IMR-90 (cell line): ENCODE measurements at regions not wholly inside any gene's neighbourhood (a gene's known extent, or its start where the extent isn't known, plus 50 kb on each side); places are given as distances from the start of the nearest gene placed in this dataset.

Experiments
- ATAC-seq: fragments of 200-7000 bp; cut with Tn5 transposase; 2 replicates; pipeline ENCODE4 v1.9.1; 2020; ENCODE audit warnings: low read depth, mild to moderate bottlenecking, moderate library complexity
- BruUV-seq: library from RNA; stranded (reverse); fragments of 400-500 nt; replicated peaks from 2 replicates; lab custom pipeline; 2021; lab: Mats Ljungman, UMichigan
- CTCF ChIA-PET: fragments of 300-600 bp; formaldehyde crosslinking; extraction: SDS; loops from one replicate; lab custom pipeline; 2021; ENCODE audit warnings: antibody characterized with exemption; lab: Yijun Ruan, JAX
- POLR2A ChIA-PET: fragments of 300-600 bp; sonication (Branson Sonifier 250); formaldehyde crosslinking; loops from one replicate; lab custom pipeline; 2022; ENCODE audit warnings: antibody characterized with exemption; ENCODE audit not compliant: unreplicated experiment; lab: Charles Lee
- DNase-seq: peaks from one replicate; pipeline ENCODE4 v3.0.0; 2013
- H2AFZ ChIP-seq: replicated peaks from 2 replicates; pipeline ENCODE3; 2013; ENCODE audit warnings: low read length, mild to moderate bottlenecking; ENCODE audit not compliant: poor library complexity
- H2AK5ac ChIP-seq: 2 replicates; pipeline ENCODE4 v1.6.1; 2013; ENCODE audit warnings: low read depth, low read length, inconsistent platforms
- H2AK9ac ChIP-seq: replicated peaks from 2 replicates; pipeline ENCODE3; 2013; ENCODE audit warnings: mild to moderate bottlenecking, low read depth, low read length, moderate library complexity; ENCODE audit not compliant: poor library complexity
- H2BK120ac ChIP-seq: 2 replicates; pipeline ENCODE4 v1.6.1; 2013; ENCODE audit warnings: low read depth, low read length, inconsistent platforms
- H2BK15ac ChIP-seq: 3 replicates; pipeline ENCODE4 v1.6.1; 2013; ENCODE audit warnings: low read depth, low read length, inconsistent platforms
- H2BK20ac ChIP-seq: 2 replicates; pipeline ENCODE4 v1.6.1; 2013; ENCODE audit warnings: low read depth, mild to moderate bottlenecking, inconsistent platforms, low read length, moderate library complexity
- H2BK5ac ChIP-seq: 2 replicates; pipeline ENCODE4 v1.6.1; 2013; ENCODE audit warnings: mild to moderate bottlenecking, low read depth, low read length, inconsistent platforms; ENCODE audit not compliant: poor library complexity, severe bottlenecking
- H3K14ac ChIP-seq: replicated peaks from 2 replicates; pipeline ENCODE4 v1.6.1; 2013; ENCODE audit warnings: low read depth, low read length, inconsistent platforms
- H3K18ac ChIP-seq: 2 replicates; pipeline ENCODE4 v1.6.1; 2013; ENCODE audit warnings: low read depth, low read length, control low read depth
- H3K23ac ChIP-seq: 2 replicates; pipeline ENCODE4 v1.6.1; 2013; ENCODE audit warnings: low read depth, low read length, inconsistent platforms
- H3K27ac ChIP-seq: 2 replicates; pipeline ENCODE4 v1.5.1; 2013; ENCODE audit warnings: mild to moderate bottlenecking, control low read depth, low read length; ENCODE audit not compliant: insufficient read depth
- H3K27me3 ChIP-seq: 2 replicates; pipeline ENCODE4 v1.6.1; 2013; ENCODE audit warnings: low read length; ENCODE audit not compliant: control insufficient read depth, insufficient read depth
- H3K36me3 ChIP-seq: 2 replicates; pipeline ENCODE4 v1.6.1; 2013; ENCODE audit warnings: low read length, mixed read lengths; ENCODE audit not compliant: control insufficient read depth, insufficient read depth
- H3K4ac ChIP-seq: 2 replicates; pipeline ENCODE4 v1.6.1; 2013; ENCODE audit warnings: low read depth, low read length, inconsistent platforms
- H3K4me1 ChIP-seq: 2 replicates; pipeline ENCODE4 v1.6.1; 2013; ENCODE audit warnings: low read length, mixed read lengths; ENCODE audit not compliant: control insufficient read depth, insufficient read depth
- H3K4me2 ChIP-seq: 2 replicates; pipeline ENCODE4 v1.6.1; 2013; ENCODE audit warnings: low read depth, mild to moderate bottlenecking, control low read depth, low read length, moderate library complexity
- H3K4me3 ChIP-seq: 2 replicates; pipeline ENCODE4 v1.5.1; 2013; ENCODE audit warnings: low read depth, mild to moderate bottlenecking, control low read depth, low read length, moderate library complexity; ENCODE audit not compliant: insufficient read depth
- H3K56ac ChIP-seq: 2 replicates; pipeline ENCODE4 v1.6.1; 2013; ENCODE audit warnings: low read length, inconsistent platforms; ENCODE audit not compliant: insufficient read depth; ENCODE audit errors: extremely low read depth
- H3K79me1 ChIP-seq, 2 experiments: 2 replicates each; pipeline ENCODE4 v1.6.1; 2013; ENCODE audit warnings: low read length in 2 of 2, inconsistent platforms in 1 of 2, low read depth in 1 of 2
- H3K9ac ChIP-seq: 2 replicates; pipeline ENCODE4 v1.6.1; 2013; ENCODE audit warnings: low read depth, low read length, control low read depth
- H3K9me1 ChIP-seq: 2 replicates; pipeline ENCODE4 v1.6.1; 2013; ENCODE audit warnings: low read length, inconsistent platforms; ENCODE audit not compliant: insufficient read depth
- H3K9me3 ChIP-seq: 2 replicates; pipeline ENCODE4 v1.6.1; 2013; ENCODE audit warnings: low read length; ENCODE audit not compliant: control insufficient read depth, insufficient read depth
- H4K20me1 ChIP-seq: 2 replicates; pipeline ENCODE4 v1.6.1; 2013; ENCODE audit warnings: low read length, inconsistent platforms; ENCODE audit not compliant: insufficient read depth
- H4K5ac ChIP-seq: 2 replicates; pipeline ENCODE4 v1.6.1; 2013; ENCODE audit warnings: mild to moderate bottlenecking, low read depth, low read length, control low read depth
- H4K8ac ChIP-seq, 2 experiments: 2 replicates each; pipeline ENCODE4 v1.6.1; 2013; ENCODE audit warnings: low read depth in 2 of 2, low read length in 2 of 2, control low read depth in 1 of 2, inconsistent platforms in 1 of 2
- H4K91ac ChIP-seq: 2 replicates; pipeline ENCODE4 v1.6.1; 2013; ENCODE audit warnings: low read depth, low read length, inconsistent platforms; ENCODE audit not compliant: insufficient read depth
- BHLHE40 ChIP-seq: fragments of 150-350 bp; IDR thresholded peaks from 2 replicates; pipeline ENCODE4 v1.6.1; 2016; ENCODE audit warnings: mild to moderate bottlenecking, low read depth, low read length
- CEBPB ChIP-seq: IDR thresholded peaks from 2 replicates; pipeline ENCODE4 v1.6.1; 2012; ENCODE audit warnings: low read depth, low read length, improper control_type of control experiment
- CHD1 ChIP-seq: IDR thresholded peaks from 2 replicates; pipeline ENCODE4 v1.6.1; 2012; ENCODE audit warnings: low read depth, low read length, improper control_type of control experiment
- CTCF ChIP-seq: conservative IDR thresholded peaks from 2 replicates; pipeline ENCODE4 v1.5.1; 2012; ENCODE audit warnings: mild to moderate bottlenecking, low read depth, low read length, improper control_type of control experiment
- ELK1 ChIP-seq: fragments of 150-350 bp; IDR thresholded peaks from 2 replicates; pipeline ENCODE4 v1.6.1; 2016; ENCODE audit warnings: low read depth, mild to moderate bottlenecking, low read length, moderate library complexity, borderline replicate concordance
- FOS ChIP-seq: fragments of 150-350 bp; IDR thresholded peaks from 2 replicates; pipeline ENCODE4 v1.6.1; 2016; ENCODE audit warnings: low read depth, low read length
- MAFK ChIP-seq: IDR thresholded peaks from 2 replicates; pipeline ENCODE4 v1.6.1; 2012; ENCODE audit warnings: low read depth, low read length, improper control_type of control experiment
- MAZ ChIP-seq: IDR thresholded peaks from 2 replicates; pipeline ENCODE4 v1.6.1; 2012; ENCODE audit warnings: low read depth, mild to moderate bottlenecking, low read length, improper control_type of control experiment, moderate library complexity, borderline replicate concordance
- MXI1 ChIP-seq: IDR thresholded peaks from 2 replicates; pipeline ENCODE4 v1.6.1; 2012; ENCODE audit warnings: low read depth, mild to moderate bottlenecking, low read length, moderate library complexity, borderline replicate concordance
- NFE2L2 ChIP-seq: fragments of 150-350 bp; IDR thresholded peaks from 2 replicates; pipeline ENCODE4 v1.6.1; 2016; ENCODE audit warnings: low read depth, mild to moderate bottlenecking, low read length
- RAD21 ChIP-seq: IDR thresholded peaks from 2 replicates; pipeline ENCODE4 v1.6.1; 2012; ENCODE audit warnings: low read length, improper control_type of control experiment
- RFX5 ChIP-seq: IDR thresholded peaks from 2 replicates; pipeline ENCODE4 v1.8.0; 2012; ENCODE audit warnings: low read depth, mild to moderate bottlenecking, low read length, moderate library complexity
- SMC3 ChIP-seq: fragments of 150-350 bp; IDR thresholded peaks from 2 replicates; pipeline ENCODE4 v1.6.1; 2016; ENCODE audit warnings: low read depth, mild to moderate bottlenecking, antibody characterized with exemption, low read length, moderate library complexity
- USF2 ChIP-seq: fragments of 150-350 bp; IDR thresholded peaks from 2 replicates; pipeline ENCODE4 v1.6.1; 2017; ENCODE audit warnings: mild to moderate bottlenecking, antibody characterized with exemption, low read length, low read depth
- WGBS, 2 experiments: methylation state at CpG; one replicate each; pipeline versions ENCODE4 v1.1.5 to v1.1.7; 2013; ENCODE audit warnings: missing lambda C conversion rate in 2 of 2; ENCODE audit not compliant: insufficient read length in 1 of 2; ENCODE audit errors: extremely low coverage in 2 of 2; 5-methylcytosine and 5-hydroxymethylcytosine counted together
- dilution Hi-C: fragments of 300-500 bp; cut with HindIII; formaldehyde crosslinking; loops from one replicate; pipeline ENCODE4 v1.14.3; 2018; ENCODE audit warnings: low sequenced_read_pairs; ENCODE audit not compliant: unreplicated experiment
- in situ Hi-C: fragments of 300-500 bp; cut with MboI; formaldehyde crosslinking; loops from 3 replicates; pipeline ENCODE4 v1.14.3; 2019; ENCODE audit warnings: low sequenced_read_pairs, inconsistent platforms, mixed read lengths
- intact Hi-C: fragments of 100-400 bp; cut with micrococcal nuclease; formaldehyde crosslinking; loops from 2 replicates; pipeline ENCODE4 v1.10.0; 2022

GRCh38 chr1:192463661-192464060 lies 111.9 kb upstream of the RGS1 start:
- Histone ChIP-seq H3K36me3 (no peaks in the 10 kb centered on the region), H3K9ac (no peak overlapping the region), H2BK120ac (no peak overlapping the region), H3K18ac (no peak overlapping the region), H3K23ac (no peak overlapping the region), H3K9me1 (no peaks in the 10 kb centered on the region), H2AK5ac (no peak overlapping the region), H2BK15ac (no peak overlapping the region), H3K9me3 (no peaks in the 10 kb centered on the region), H2BK20ac (no peak overlapping the region), H3K4ac (no peak overlapping the region), H2AK9ac (no peak overlapping the region), H4K8ac (no peak overlapping the region), H4K5ac (no peak overlapping the region), H3K4me2 (no peak overlapping the region), H3K4me3 (no peak overlapping the region), H3K14ac (no peak overlapping the region), H4K91ac (no peak overlapping the region), H2AFZ (no peak overlapping the region), H3K4me1 (no peaks in the 10 kb centered on the region), H3K79me1 (no peaks in the 10 kb centered on the region), H3K27me3 (no peaks in the 10 kb centered on the region), H4K20me1 (no peaks in the 10 kb centered on the region), H3K27ac (no peak overlapping the region), H2BK5ac (no peak overlapping the region), H3K56ac (no peak overlapping the region)
- no CpG with 5 or more reads among the region's 3 CpGs for WGBS, 2 experiments
- ChIA-PET POLR2A (no interaction called here), CTCF (no interaction called here)
- TF ChIP-seq BHLHE40 (no peak), FOS (no peak), USF2 (no peak), SMC3 (no peak), NFE2L2 (no peak), ELK1 (no peak), CTCF (no peak), CHD1 (no peak), MXI1 (no peak), MAFK (no peak), CEBPB (no peak), RFX5 (no peak), MAZ (no peak), RAD21 (no peak)
- DNase-seq: no peak
- no peak for ATAC-seq
- no TSS peak for BruUV-seq
- in situ Hi-C loops (no loop called here), dilution Hi-C loops (no loop called here), intact Hi-C loops (no loop called here)
